B cell (primary cell): ENCODE measurements at regions not wholly inside any gene's neighbourhood (a gene's known extent, or its start where the extent isn't known, plus 50 kb on each side); places are given as distances from the start of the nearest gene placed in this dataset.

Experiments
- EZH2 ChIP-seq: IDR thresholded peaks from 2 replicates; pipeline ENCODE4 v1.6.1; 2012; ENCODE audit warnings: borderline replicate concordance, low read depth, mild to moderate bottlenecking, moderate library complexity, low read length; ENCODE audit not compliant: insufficient read depth, poor library complexity, severe bottlenecking
- TF ChIP-seq, protein P1 (sequence below): fragments of 200-600 bp; IDR thresholded peaks from one replicate; pipeline ENCODE4 v1.8.0; 2022; ENCODE audit warnings: antibody characterized with exemption, mild to moderate bottlenecking

DNA sequence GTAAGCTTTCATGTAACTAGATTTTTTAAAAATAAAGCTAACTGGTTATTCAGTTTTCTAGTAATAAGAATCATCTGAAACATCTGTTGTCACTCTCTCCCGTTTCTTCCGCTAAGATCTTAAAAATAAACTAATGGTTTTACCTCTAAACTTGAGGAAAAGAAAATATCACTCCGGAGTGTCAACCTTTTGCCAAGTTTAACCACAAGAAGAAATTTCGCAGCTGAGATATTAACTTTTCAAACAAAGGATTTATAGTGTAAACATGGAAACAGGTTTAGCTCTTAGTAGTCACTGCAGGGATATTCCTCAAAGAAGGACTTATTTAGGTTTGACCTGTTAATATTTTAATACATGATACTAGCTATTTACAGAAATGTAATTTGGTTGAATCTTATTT, 954.9 kb downstream of the ADGRL2 start:
- TF ChIP-seq, protein P1, sequence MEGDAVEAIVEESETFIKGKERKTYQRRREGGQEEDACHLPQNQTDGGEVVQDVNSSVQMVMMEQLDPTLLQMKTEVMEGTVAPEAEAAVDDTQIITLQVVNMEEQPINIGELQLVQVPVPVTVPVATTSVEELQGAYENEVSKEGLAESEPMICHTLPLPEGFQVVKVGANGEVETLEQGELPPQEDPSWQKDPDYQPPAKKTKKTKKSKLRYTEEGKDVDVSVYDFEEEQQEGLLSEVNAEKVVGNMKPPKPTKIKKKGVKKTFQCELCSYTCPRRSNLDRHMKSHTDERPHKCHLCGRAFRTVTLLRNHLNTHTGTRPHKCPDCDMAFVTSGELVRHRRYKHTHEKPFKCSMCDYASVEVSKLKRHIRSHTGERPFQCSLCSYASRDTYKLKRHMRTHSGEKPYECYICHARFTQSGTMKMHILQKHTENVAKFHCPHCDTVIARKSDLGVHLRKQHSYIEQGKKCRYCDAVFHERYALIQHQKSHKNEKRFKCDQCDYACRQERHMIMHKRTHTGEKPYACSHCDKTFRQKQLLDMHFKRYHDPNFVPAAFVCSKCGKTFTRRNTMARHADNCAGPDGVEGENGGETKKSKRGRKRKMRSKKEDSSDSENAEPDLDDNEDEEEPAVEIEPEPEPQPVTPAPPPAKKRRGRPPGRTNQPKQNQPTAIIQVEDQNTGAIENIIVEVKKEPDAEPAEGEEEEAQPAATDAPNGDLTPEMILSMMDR, result no peak
- TF ChIP-seq EZH2, result no peak
